WTC11 (cell line): ENCODE measurements at regions not wholly inside any gene's neighbourhood (a gene's known extent, or its start where the extent isn't known, plus 50 kb on each side); places are given as distances from the start of the nearest gene placed in this dataset.

ENCODE experiments used
- ATAC-seq: fragments of 200-7000 bp; cut with Tn5 transposase; 2 replicates; pipeline ENCODE4 v1.10.0; 2021; ENCODE audit warnings: mild to moderate bottlenecking, moderate library complexity
- CTCF ChIA-PET: fragments of 300-600 bp; sonication (Branson Sonifier 250); formaldehyde crosslinking; loops from one replicate; lab custom pipeline; 2021; ENCODE audit warnings: antibody characterized with exemption; lab: Charles Lee
- POLR2A ChIA-PET: fragments of 350-600 bp; sonication (Branson Sonifier 250); formaldehyde crosslinking; loops from one replicate; lab custom pipeline; 2021; ENCODE audit warnings: antibody characterized with exemption; lab: Charles Lee
- DNase-seq: peaks from one replicate; pipeline ENCODE4 v3.0.0; 2021; ENCODE audit warnings: low spot score
- H3K27ac Mint-ChIP-seq: 2 replicates; pipeline ENCODE4 v1.8.0; 2021; ENCODE audit warnings: mixed read lengths
- H3K27me3 Mint-ChIP-seq: 2 replicates; pipeline ENCODE4 v1.8.0; 2021; ENCODE audit warnings: low read depth, mild to moderate bottlenecking, moderate library complexity, mixed read lengths
- H3K36me3 Mint-ChIP-seq: 2 replicates; pipeline ENCODE4 v1.8.0; 2021; ENCODE audit warnings: mixed read lengths
- H3K4me1 Mint-ChIP-seq: 2 replicates; pipeline ENCODE4 v1.8.0; 2022; ENCODE audit warnings: mixed read lengths
- H3K4me3 Mint-ChIP-seq: 2 replicates; pipeline ENCODE4 v1.8.0; 2021; ENCODE audit warnings: mild to moderate bottlenecking, moderate library complexity, mixed read lengths
- H3K9me3 Mint-ChIP-seq: 2 replicates; pipeline ENCODE4 v1.8.0; 2021; ENCODE audit warnings: mixed read lengths
- AFF4 ChIP-seq: sonication (generic); formaldehyde crosslinking; IDR thresholded peaks from 2 replicates; pipeline ENCODE4 v1.8.1; 2023; ENCODE audit warnings: mild to moderate bottlenecking, missing genetic modification reagents, borderline replicate concordance
- CREB1 ChIP-seq: sonication (generic); formaldehyde crosslinking; IDR thresholded peaks from 2 replicates; pipeline ENCODE4 v1.8.0; 2023; ENCODE audit warnings: mild to moderate bottlenecking, missing genetic modification reagents
- ELF4 ChIP-seq: sonication (generic); formaldehyde crosslinking; IDR thresholded peaks from 2 replicates; pipeline ENCODE4 v1.8.1; 2022; ENCODE audit warnings: low read depth, mild to moderate bottlenecking, moderate library complexity, missing genetic modification reagents
- ETV6 ChIP-seq: sonication (generic); formaldehyde crosslinking; IDR thresholded peaks from 2 replicates; pipeline ENCODE4 v1.8.1; 2022; ENCODE audit warnings: mild to moderate bottlenecking, missing genetic modification reagents
- FOXJ3 ChIP-seq: sonication (generic); formaldehyde crosslinking; IDR thresholded peaks from 2 replicates; pipeline ENCODE4 v1.9.0; 2021; ENCODE audit warnings: missing genetic modification reagents, mild to moderate bottlenecking, borderline replicate concordance
- FOXK1 ChIP-seq: sonication (generic); formaldehyde crosslinking; IDR thresholded peaks from 2 replicates; pipeline ENCODE4 v1.8.0; 2022; ENCODE audit warnings: mild to moderate bottlenecking, moderate library complexity, missing genetic modification reagents
- GRHL2 ChIP-seq: fragments of 250-450 bp; sonication (Bioruptor Pico); IDR thresholded peaks from 2 replicates; pipeline ENCODE4 v1.8.0; 2022; ENCODE audit warnings: mild to moderate bottlenecking, moderate library complexity; ENCODE audit not compliant: insufficient replicate concordance, severe bottlenecking
- JUN ChIP-seq: sonication (generic); formaldehyde crosslinking; IDR thresholded peaks from 2 replicates; pipeline ENCODE4 v1.8.0; 2023; ENCODE audit warnings: mild to moderate bottlenecking, missing genetic modification reagents
- MAX ChIP-seq: sonication (generic); formaldehyde crosslinking; IDR thresholded peaks from 2 replicates; pipeline ENCODE4 v1.8.0; 2022; ENCODE audit warnings: mild to moderate bottlenecking, missing genetic modification reagents
- MXD4 ChIP-seq: fragments of 250-450 bp; sonication (Bioruptor Pico); IDR thresholded peaks from 2 replicates; pipeline ENCODE4 v1.8.0; 2021; ENCODE audit warnings: mild to moderate bottlenecking, moderate library complexity, borderline replicate concordance
- NFE2L1 ChIP-seq: sonication (generic); formaldehyde crosslinking; IDR thresholded peaks from 2 replicates; pipeline ENCODE4 v1.8.1; 2023; ENCODE audit warnings: missing genetic modification reagents
- NR1H2 ChIP-seq: sonication (generic); formaldehyde crosslinking; IDR thresholded peaks from 2 replicates; pipeline ENCODE4 v1.9.0; 2021; ENCODE audit warnings: mild to moderate bottlenecking, moderate library complexity, missing genetic modification reagents
- NR3C1 ChIP-seq: sonication (generic); formaldehyde crosslinking; conservative IDR thresholded peaks from 2 replicates; pipeline ENCODE4 v1.8.1; 2023; ENCODE audit warnings: low read depth, mild to moderate bottlenecking, missing genetic modification reagents
- RELA ChIP-seq: sonication (generic); formaldehyde crosslinking; IDR thresholded peaks from 2 replicates; pipeline ENCODE4 v1.8.1; 2022; ENCODE audit warnings: missing genetic modification reagents, mild to moderate bottlenecking, borderline replicate concordance
- SMAD4 ChIP-seq: sonication (generic); formaldehyde crosslinking; IDR thresholded peaks from 2 replicates; pipeline ENCODE4 v1.8.0; 2022; ENCODE audit warnings: mild to moderate bottlenecking, missing genetic modification reagents
- SOX15 ChIP-seq: fragments of 250-450 bp; sonication (Bioruptor Pico); IDR thresholded peaks from 2 replicates; pipeline ENCODE4 v1.9.0; 2021; ENCODE audit warnings: mild to moderate bottlenecking
- SP1 ChIP-seq: sonication (generic); formaldehyde crosslinking; conservative IDR thresholded peaks from 2 replicates; pipeline ENCODE4 v1.8.1; 2022; ENCODE audit warnings: missing genetic modification reagents
- TEAD1 ChIP-seq: sonication (generic); formaldehyde crosslinking; IDR thresholded peaks from 2 replicates; pipeline ENCODE4 v1.8.0; 2022; ENCODE audit warnings: mild to moderate bottlenecking, missing genetic modification reagents
- TEAD4 ChIP-seq: sonication (generic); formaldehyde crosslinking; IDR thresholded peaks from 2 replicates; pipeline ENCODE4 v1.8.0; 2022; ENCODE audit warnings: mild to moderate bottlenecking, missing genetic modification reagents
- ZBTB21 ChIP-seq: sonication (generic); formaldehyde crosslinking; IDR thresholded peaks from 2 replicates; pipeline ENCODE4 v1.8.1; 2023; ENCODE audit warnings: mild to moderate bottlenecking, missing genetic modification reagents, borderline replicate concordance
- ZNF121 ChIP-seq: sonication (generic); formaldehyde crosslinking; IDR thresholded peaks from 2 replicates; pipeline ENCODE4 v1.8.0; 2023; ENCODE audit warnings: missing genetic modification reagents
- ZNF423 ChIP-seq: fragments of 250-450 bp; sonication (Bioruptor Pico); IDR thresholded peaks from 2 replicates; pipeline ENCODE4 v2.1.2; 2022; ENCODE audit warnings: mild to moderate bottlenecking, moderate library complexity
- ZSCAN18 ChIP-seq: fragments of 250-450 bp; sonication (Bioruptor Pico); IDR thresholded peaks from 2 replicates; pipeline ENCODE4 v2.1.2; 2022; ENCODE audit warnings: mild to moderate bottlenecking, moderate library complexity
- TF ChIP-seq, protein P1 (sequence below): sonication (generic); formaldehyde crosslinking; IDR thresholded peaks from 2 replicates; pipeline ENCODE4 v1.8.1; 2022; ENCODE audit warnings: low read depth, mild to moderate bottlenecking, moderate library complexity, missing genetic modification reagents, borderline replicate concordance
- TF ChIP-seq, protein P2 (sequence below): fragments of 250-450 bp; sonication (Bioruptor Pico); IDR thresholded peaks from 2 replicates; pipeline ENCODE4 v1.9.0; 2021; ENCODE audit warnings: mild to moderate bottlenecking
- TF ChIP-seq, protein P3 (sequence below): sonication (generic); formaldehyde crosslinking; IDR thresholded peaks from 2 replicates; pipeline ENCODE4 v1.8.0; 2022; ENCODE audit warnings: mild to moderate bottlenecking, missing genetic modification reagents

- H3K4me1 Mint-ChIP-seq = peaks cover 13% of the 10 kb centered on the region
- POLR2A ChIA-PET = no interaction called here
- ATAC-seq = no peak
- TF ChIP-seq SP1 (CRISPR knock-in tag) (no peak), GRHL2 (CRISPR knock-in tag) (no peak), AFF4 (no peak), MAX (CRISPR knock-in tag) (no peak), ELF4 (no peak), NR3C1 (CRISPR knock-in tag) (no peak), CREB1 (CRISPR knock-in tag) (no peak), MXD4 (CRISPR knock-in tag) (no peak), TEAD4 (no peak), RELA (CRISPR knock-in tag) (no peak), TEAD1 (CRISPR knock-in tag) (no peak), ZNF423 (CRISPR knock-in tag) (no peak), SOX15 (CRISPR knock-in tag) (no peak)
- TF ChIP-seq, protein P1, sequence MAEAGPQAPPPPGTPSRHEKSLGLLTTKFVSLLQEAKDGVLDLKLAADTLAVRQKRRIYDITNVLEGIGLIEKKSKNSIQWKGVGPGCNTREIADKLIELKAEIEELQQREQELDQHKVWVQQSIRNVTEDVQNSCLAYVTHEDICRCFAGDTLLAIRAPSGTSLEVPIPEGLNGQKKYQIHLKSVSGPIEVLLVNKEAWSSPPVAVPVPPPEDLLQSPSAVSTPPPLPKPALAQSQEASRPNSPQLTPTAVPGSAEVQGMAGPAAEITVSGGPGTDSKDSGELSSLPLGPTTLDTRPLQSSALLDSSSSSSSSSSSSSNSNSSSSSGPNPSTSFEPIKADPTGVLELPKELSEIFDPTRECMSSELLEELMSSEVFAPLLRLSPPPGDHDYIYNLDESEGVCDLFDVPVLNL = no peak
- TF ChIP-seq, protein P2, sequence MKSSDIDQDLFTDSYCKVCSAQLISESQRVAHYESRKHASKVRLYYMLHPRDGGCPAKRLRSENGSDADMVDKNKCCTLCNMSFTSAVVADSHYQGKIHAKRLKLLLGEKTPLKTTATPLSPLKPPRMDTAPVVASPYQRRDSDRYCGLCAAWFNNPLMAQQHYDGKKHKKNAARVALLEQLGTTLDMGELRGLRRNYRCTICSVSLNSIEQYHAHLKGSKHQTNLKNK (CRISPR knock-in tag) = no peak
- no peaks in the 10 kb centered on the region for H3K9me3 Mint-ChIP-seq
- H3K27me3 Mint-ChIP-seq = no peaks in the 10 kb centered on the region
- DNase-seq = no peak
- no peak overlapping the region for H3K4me3 Mint-ChIP-seq
- CTCF ChIA-PET = no interaction called here
- H3K27ac Mint-ChIP-seq = no peak overlapping the region
- H3K36me3 Mint-ChIP-seq = no peaks in the 10 kb centered on the region
Observed at GRCh38 chr13:104008075-104008474, 941.9 kb upstream of the SLC10A2 start.

DNA sequence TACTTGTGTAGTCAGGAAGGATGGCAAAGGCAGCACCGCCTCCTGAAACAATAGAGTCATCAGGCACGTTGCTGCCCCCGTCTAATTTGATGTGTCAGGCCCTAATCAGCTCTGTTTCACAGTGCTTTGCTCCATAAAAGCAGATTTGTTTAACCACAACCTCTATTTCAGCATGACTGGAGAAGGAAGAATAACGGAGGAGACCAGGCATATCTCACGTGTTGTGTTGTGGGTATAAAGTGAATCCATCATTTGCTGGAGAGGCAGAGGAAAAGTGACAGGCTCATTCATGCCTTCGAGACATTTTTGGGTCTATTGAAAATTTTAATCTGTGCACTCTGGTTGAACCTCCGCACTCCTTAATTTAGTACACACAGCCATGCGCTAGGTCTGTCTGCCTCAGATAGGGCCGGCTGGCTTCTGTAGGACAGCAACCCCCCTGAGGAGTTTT is 940.4 kb upstream of the SLC10A2 start:
- peaks cover 6% of the 10 kb centered on the region for H3K4me1 Mint-ChIP-seq
- DNase-seq = no peak
- POLR2A ChIA-PET = no interaction called here
- no peaks in the 10 kb centered on the region for H3K36me3 Mint-ChIP-seq
- no peak overlapping the region for H3K4me3 Mint-ChIP-seq
- CTCF ChIA-PET = no interaction called here
- no peak for ATAC-seq
- no peaks in the 10 kb centered on the region for H3K9me3 Mint-ChIP-seq
- H3K27ac Mint-ChIP-seq = no peak overlapping the region
- no peaks in the 10 kb centered on the region for H3K27me3 Mint-ChIP-seq
- TF ChIP-seq SOX15 (CRISPR knock-in tag) (no peak), NR1H2 (CRISPR knock-in tag) (no peak), TEAD4 (no peak), FOXK1 (no peak), SMAD4 (CRISPR knock-in tag) (no peak), JUN (CRISPR knock-in tag) (no peak), ZNF121 (CRISPR knock-in tag) (no peak), NFE2L1 (CRISPR knock-in tag) (no peak), FOXJ3 (CRISPR knock-in tag) (no peak), ZBTB21 (CRISPR knock-in tag) (no peak), ZSCAN18 (no peak), ETV6 (CRISPR knock-in tag) (no peak)
- TF ChIP-seq, protein P2 (CRISPR knock-in tag) = no peak
- TF ChIP-seq, protein P3, sequence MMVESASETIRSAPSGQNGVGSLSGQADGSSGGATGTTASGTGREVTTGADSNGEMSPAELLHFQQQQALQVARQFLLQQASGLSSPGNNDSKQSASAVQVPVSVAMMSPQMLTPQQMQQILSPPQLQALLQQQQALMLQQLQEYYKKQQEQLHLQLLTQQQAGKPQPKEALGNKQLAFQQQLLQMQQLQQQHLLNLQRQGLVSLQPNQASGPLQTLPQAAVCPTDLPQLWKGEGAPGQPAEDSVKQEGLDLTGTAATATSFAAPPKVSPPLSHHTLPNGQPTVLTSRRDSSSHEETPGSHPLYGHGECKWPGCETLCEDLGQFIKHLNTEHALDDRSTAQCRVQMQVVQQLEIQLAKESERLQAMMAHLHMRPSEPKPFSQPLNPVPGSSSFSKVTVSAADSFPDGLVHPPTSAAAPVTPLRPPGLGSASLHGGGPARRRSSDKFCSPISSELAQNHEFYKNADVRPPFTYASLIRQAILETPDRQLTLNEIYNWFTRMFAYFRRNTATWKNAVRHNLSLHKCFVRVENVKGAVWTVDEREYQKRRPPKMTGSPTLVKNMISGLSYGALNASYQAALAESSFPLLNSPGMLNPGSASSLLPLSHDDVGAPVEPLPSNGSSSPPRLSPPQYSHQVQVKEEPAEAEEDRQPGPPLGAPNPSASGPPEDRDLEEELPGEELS (CRISPR knock-in tag) = no peak
